Activated CD4-positive, alpha-beta T cell treated with anti-CD3 and anti-CD28 coated beads for 4 hours (primary cell): ENCODE measurements at regions not wholly inside any gene's neighbourhood (a gene's known extent, or its start where the extent isn't known, plus 50 kb on each side); places are given as distances from the start of the nearest gene placed in this dataset.

Source experiments
- DNase-seq, 2 donors: peaks; one replicate each; pipeline ENCODE4 v3.0.0-alpha.2; 2020

DNA sequence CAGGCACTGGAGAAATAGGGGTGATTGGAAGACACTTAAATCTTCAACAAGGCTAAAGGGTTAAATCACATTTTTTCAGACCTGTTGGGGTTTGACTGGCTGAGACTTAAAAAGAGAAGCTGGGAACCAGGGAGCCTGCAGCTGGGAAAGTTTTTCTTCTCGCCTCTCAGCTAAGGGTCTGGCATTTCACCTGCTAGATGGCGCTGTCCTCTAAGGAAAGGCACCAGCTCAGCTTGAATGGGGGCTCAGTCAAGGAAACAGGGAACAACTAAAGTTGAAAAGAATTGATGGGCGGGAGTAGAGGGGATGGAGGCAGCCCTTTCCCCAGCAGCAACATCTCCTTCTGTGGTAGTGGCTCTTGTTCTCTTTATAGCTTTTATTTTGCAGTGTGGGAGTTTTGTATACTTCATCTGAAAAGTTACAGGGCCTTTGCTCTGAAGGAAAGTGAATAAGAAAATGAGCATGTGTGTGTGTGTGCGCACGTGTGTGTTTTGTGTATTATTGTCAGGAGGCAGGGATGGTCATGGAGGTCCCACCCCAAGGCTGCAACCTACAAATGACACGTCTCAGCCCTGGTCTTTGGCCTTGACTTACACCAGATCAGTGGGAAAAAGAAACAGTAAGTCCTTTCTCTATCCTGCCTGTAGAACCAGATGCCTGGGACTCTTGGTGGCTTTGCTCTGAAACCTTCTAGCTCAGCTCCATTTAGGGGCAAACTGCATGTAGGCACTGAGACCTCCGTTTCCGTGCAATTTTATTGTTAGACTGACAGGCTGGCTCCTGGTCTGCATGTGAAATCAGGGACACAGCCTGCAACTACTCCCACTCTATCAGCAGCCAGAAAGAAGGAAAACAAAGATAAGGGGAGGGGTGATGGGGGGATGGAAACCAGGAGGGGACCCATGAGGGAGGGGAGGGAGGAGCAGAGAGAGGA, 316.2 kb upstream of the CLINT1 start:
- DNase-seq, result peak in 1 of 2 donors; percentile 49

- DNase-seq, result no peak
Measured at GRCh38 chr5:158174026-158174425, 315.1 kb upstream of the CLINT1 start.

DNA sequence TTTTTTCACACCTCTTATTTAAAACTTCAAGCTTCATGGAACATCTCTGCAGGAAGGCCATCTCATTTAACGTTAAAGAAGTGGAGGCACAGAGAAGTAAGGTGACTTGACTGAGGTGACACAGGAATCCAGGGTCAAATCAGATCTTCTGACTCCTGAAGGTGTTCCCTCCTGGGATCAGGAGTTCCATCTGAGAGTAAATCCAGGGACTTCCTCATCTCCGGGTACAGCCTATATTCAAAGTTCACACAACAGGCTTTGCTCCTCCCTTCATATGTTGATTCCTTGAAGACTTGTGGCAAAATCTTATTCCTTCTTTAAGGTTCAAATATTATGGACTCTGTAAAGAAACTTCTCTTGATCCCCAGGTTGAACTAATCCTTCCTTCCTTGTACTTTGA, 313.1 kb upstream of the CLINT1 start:
- no peak for DNase-seq

DNA sequence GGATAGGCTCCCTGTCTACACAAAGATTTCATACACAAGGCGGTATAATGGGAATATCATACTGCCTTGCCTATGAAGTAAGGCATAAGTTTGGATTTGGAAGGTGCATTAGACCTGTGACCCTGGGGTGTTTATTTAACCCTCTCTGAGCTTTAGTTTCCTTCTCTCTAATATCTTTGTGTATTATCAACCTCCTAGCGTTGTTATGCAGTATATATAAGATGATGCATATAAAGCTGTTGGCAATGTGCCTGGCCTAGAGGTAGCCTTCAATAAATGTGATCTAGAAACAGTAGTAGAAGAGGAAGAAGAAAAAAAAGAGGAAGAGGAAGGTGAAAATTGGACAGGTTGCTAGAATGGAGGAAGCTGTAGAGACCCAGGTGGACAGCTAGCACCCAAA, 311.6 kb upstream of the CLINT1 start:
- DNase-seq, result no peak

- DNase-seq, result no peak
Measured at GRCh38 chr5:158170060-158170459, 311.1 kb upstream of the CLINT1 start.

DNA sequence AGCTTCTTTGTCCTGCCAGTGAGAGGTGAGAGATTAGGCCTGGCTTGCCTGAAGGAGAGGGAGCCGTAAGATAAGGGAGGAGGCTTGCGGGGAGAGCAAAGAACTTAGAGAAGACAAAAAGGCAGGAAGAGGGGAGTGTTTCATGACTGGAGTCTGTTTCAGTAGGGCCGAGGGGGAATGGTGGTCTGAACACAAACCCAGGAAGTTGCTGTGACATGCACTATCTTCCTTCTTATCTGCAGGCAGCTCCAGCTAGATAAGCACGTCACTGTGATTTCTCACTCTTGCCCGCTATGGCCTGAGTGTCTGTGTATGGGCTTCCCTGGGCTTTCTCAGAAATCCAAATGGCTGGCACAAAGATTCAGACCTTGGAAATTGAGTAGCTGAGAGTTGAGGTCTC, 307.5 kb upstream of the CLINT1 start:
- no peak for DNase-seq

DNA sequence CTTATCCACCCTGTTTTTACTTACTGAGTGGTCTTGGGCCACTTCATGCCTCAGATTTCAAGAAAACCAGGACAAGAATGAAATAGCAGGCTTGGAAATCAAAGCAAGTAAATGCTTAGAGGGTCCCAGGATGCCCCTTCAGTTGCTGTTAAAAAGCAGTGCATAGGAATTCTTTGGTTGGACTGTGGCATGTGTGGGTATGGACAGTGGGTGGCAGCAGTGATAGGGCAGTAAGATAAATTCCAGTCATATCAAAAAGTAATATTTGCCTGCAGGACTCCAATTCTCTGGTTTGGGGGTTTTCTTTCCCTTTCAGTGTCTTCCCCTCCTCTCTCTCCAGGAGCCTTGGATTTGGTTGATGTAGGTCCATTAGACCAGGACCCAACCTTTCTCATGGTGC, 306.7 kb upstream of the CLINT1 start:
- no peak for DNase-seq

DNA sequence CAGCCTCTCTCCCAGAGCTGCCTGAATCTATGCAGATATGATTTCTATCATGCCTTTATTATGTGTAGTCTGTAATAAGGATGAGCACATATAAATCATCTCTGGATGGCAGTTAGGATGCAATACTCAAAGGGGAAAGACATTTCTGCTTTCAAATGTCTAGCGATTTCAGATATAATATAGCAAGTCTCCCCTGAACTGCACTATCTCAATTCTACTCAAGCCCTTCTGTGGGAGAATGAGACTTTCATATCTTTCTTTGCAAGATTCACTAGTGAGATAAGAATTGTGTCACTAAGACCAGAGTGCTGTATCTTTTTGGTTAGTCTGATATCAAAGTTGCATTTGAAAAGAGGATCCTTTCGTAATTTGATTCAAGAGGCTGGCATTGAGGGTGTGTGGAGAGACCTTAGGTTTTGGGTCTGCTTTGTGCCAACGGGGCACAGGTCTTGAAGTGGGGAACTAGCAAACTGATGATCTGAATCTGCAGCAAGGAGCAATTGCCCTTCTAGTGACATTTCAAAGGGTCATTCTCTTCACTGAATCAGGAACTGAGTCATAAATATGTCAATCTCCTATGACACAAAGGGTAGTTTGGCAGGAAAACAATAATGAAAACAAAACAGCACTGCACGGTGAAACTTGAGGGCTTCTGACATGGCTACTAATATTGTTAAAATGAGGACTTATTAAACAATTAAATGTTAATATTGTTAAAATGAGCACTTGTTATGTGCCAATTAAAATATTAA, 305.5 kb upstream of the CLINT1 start:
- DNase-seq, result no peak

DNA sequence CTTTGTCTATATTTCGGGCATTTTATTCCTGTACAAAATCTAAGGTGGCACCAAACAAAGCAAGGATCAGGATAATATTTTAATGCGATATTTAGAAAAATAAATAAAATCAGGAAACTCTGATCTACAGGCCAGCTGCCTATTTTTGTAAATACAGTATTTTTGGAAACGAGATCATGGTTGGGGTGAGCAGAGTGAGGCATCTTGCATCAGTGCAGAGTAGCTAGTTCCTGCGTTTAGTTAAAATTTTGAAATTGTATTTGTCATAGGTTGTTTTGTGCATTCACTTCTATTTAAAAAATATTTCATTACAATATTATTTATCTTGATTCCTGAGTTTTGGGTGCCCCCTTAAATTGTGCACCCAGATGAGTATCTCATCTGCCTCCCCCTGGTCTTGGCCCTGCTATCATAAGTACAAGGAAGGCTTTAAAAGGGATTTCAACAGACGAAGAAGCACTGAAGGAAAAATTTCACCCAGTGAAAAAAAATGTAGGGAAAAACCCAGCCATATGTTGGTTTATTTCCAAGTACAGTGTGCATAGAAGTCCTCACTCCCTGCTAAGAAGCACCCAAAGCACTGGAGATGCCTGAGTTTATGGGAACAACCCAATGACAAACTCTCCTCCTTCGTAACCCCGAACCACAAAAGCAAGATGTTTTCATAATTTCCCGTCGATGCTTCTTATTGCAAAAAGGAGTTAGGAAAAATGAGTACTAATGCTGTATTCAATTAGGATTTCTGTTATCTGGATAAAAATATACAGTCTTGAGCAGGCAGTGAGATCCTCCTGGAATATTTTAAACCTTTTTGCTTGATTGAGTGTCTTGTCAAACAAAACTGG, 304.7 kb upstream of the CLINT1 start:
- DNase-seq, result no peak

DNA sequence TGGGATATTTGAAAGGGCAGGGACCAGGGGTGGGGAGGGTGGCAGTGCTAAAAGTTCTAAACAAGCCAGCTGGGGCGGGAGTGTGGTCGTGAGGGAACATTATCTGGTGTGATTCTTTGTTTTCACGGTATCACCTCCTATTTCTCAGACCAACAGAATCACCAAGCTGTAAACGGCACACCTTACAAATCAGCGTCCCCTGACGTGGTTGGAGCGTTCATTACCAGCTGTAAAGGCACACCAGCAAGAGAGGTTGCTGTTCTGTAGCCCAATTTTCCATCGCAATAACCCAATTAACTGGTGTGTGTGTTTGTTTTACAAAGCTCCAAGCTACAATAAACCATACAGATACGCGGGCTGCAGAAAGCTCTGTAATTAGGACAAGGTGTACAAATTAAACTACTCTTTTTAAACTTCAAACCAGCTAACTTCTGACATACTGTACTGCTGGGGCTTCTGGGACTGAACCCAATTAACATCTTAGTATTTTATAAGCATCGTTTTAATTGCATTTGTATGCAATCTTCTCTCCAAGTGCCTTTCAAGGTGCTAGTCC, 303.6 kb upstream of the CLINT1 start:
- no peak for DNase-seq

- no peak for DNase-seq
Measured at GRCh38 chr5:158162026-158162425, 303.1 kb upstream of the CLINT1 start.

GRCh38 chr5:158159621-158160020, 300.7 kb upstream of the CLINT1 start:
- DNase-seq, result no peak

DNA sequence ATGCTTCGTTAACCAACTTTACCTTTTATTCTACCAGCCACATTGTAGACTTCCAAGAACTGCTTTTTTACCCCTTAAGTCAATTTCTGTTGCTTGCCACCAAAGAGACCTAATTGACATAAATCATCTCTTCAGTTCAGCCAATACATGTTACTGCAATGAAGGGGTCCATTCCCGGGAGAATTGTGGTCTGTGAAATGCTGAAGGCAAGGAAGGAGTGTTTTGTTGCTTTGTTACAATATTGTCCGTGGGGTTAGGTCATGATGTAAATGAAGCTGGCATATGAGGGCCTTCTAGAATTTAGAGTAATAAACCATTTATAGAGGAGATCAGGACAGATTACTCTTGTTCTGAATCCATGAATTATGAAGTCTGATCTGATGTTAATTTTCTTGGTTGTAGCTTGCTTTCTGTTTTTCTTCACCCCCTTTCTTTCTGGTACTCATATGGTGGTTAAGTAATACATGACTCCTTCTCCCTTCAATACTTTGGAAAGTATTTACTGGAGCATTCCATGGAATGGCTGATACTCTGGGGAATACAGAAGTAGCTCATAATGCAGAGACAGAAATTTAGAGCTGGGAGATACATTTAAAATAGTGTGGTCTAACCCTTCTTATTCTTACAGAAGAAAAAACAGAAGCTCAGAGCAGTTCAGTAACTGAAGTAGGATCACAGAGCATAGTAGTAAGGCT, 297.0 kb upstream of the CLINT1 start:
- DNase-seq, result no peak

GRCh38 chr5:158155067-158155466, 296.1 kb upstream of the CLINT1 start:
- DNase-seq, result no peak

GRCh38 chr5:158154226-158155005, 295.5 kb upstream of the CLINT1 start:
- no peak for DNase-seq

- no peak for DNase-seq
Measured at GRCh38 chr5:158153508-158153907, 294.6 kb upstream of the CLINT1 start.

GRCh38 chr5:158152136-158152535, 293.2 kb upstream of the CLINT1 start:
- DNase-seq, result no peak

GRCh38 chr5:158147227-158147626, 288.3 kb upstream of the CLINT1 start:
- DNase-seq, result no peak

DNA sequence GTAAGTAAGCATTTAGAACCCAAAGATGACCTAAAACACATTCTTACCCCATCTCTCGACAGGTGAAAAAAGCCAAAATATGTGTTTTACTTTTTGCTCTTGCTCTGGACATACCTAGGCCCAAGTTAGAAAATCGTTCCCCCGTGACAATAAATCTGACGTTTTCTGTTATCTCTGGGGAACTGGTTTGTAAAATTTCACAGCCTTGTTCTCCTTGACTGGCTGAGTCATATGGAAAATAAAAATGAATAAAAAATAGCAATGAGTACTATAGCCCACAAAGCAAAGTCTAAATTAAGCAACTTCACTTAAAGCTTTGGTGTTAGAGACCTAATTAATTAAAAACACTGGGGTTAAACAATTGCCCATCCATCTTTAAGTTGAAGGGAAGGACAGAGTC, 286.9 kb upstream of the CLINT1 start:
- DNase-seq, result no peak

GRCh38 chr5:158143081-158143480, 284.1 kb upstream of the CLINT1 start:
- no peak for DNase-seq

DNA sequence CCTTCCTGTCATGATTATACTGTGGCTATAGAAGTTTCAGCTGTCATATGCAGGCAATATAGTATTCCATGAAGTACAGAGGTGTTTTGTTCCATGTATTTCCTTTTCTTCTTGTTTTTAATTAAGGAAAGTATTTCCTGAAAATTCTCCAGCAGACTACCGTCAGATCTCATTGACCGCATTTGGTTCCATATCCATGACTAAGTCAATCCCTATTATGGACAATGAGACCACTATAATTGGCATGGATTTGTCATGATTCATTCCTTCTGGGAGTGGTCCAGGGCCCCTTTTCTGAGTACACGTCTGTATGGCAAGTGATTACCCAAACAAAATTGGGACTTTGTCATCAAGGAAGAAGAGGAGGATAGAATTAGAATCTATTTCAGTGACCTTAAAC, 283.2 kb upstream of the CLINT1 start:
- DNase-seq, result no peak
